ENCODE measurements at regions not wholly inside any gene's neighbourhood (a gene's known extent, or its start where the extent isn't known, plus 50 kb on each side); places are given as distances from the start of the nearest gene placed in this dataset.

GRCh38 chr10:2641028-2641427 is 426.3 kb upstream of the PFKP start:
- no peak for DNase-seq (ENCODE audit: extremely low spot score)
- POLR2A ChIA-PET = no interaction called here
- CTCF ChIA-PET = interaction anchor here (0.6 to 0.7 kb wide), 2 partner anchors 21 to 287 kb away, joined by 3 to 4 read pairs; no protein-coding TSS in a partner anchor
- TF ChIP-seq ZNF384 (IDR thresholded peaks at IDR 0.05) = no peak
- no peak for TF ChIP-seq PKNOX1 (IDR thresholded peaks at IDR 0.05)
- TF ChIP-seq CTBP1 (IDR thresholded peaks at IDR 0.05; ENCODE audit: borderline replicate concordance) = no peak
- TF ChIP-seq ARNT (IDR thresholded peaks at IDR 0.05) = no peak
- TF ChIP-seq NFRKB (IDR thresholded peaks at IDR 0.05) = no peak
- TF ChIP-seq LEF1 (IDR thresholded peaks at IDR 0.05; ENCODE audit: borderline replicate concordance) = no peak
- TF ChIP-seq SUZ12 (IDR thresholded peaks at IDR 0.05) = no peak
- no peak for TF ChIP-seq FOXA1 (IDR thresholded peaks at IDR 0.05)
- no peak for TF ChIP-seq FOXK2 (IDR thresholded peaks at IDR 0.05)
- no peak for TF ChIP-seq BHLHE40 (IDR thresholded peaks at IDR 0.05; ENCODE audit: borderline replicate concordance)
- TF ChIP-seq L3MBTL2 (conservative IDR thresholded peaks at IDR 0.05) = no peak
- TF ChIP-seq FOXM1 (IDR thresholded peaks at IDR 0.05; ENCODE audit: borderline replicate concordance) = no peak
- no peak for TF ChIP-seq SP1 (IDR thresholded peaks at IDR 0.05)
- no peak for TF ChIP-seq TARDBP (IDR thresholded peaks at IDR 0.05)
- TF ChIP-seq HDGF (IDR thresholded peaks at IDR 0.05; ENCODE audit: borderline replicate concordance) = no peak
- TF ChIP-seq ELF4 (IDR thresholded peaks at IDR 0.05) = no peak

- TF ChIP-seq ELF4 (IDR thresholded peaks at IDR 0.05) (no peak), CTBP1 (IDR thresholded peaks at IDR 0.05; ENCODE audit: borderline replicate concordance) (no peak), HDGF (IDR thresholded peaks at IDR 0.05; ENCODE audit: borderline replicate concordance) (no peak), SP1 (IDR thresholded peaks at IDR 0.05) (no peak), LEF1 (IDR thresholded peaks at IDR 0.05; ENCODE audit: borderline replicate concordance) (no peak), BHLHE40 (IDR thresholded peaks at IDR 0.05; ENCODE audit: borderline replicate concordance) (no peak), FOXA1 (IDR thresholded peaks at IDR 0.05) (no peak), TARDBP (IDR thresholded peaks at IDR 0.05) (no peak), SUZ12 (IDR thresholded peaks at IDR 0.05) (no peak), FOXK2 (IDR thresholded peaks at IDR 0.05) (no peak), L3MBTL2 (conservative IDR thresholded peaks at IDR 0.05) (no peak), NFRKB (IDR thresholded peaks at IDR 0.05) (no peak), ARNT (IDR thresholded peaks at IDR 0.05) (no peak), PKNOX1 (IDR thresholded peaks at IDR 0.05) (no peak)
- ChIA-PET POLR2A (no interaction called here), CTCF (no interaction called here)
- no peak for DNase-seq (ENCODE audit: extremely low spot score)
Observed at GRCh38 chr10:2633630-2634029, 433.7 kb upstream of the PFKP start.

DNA sequence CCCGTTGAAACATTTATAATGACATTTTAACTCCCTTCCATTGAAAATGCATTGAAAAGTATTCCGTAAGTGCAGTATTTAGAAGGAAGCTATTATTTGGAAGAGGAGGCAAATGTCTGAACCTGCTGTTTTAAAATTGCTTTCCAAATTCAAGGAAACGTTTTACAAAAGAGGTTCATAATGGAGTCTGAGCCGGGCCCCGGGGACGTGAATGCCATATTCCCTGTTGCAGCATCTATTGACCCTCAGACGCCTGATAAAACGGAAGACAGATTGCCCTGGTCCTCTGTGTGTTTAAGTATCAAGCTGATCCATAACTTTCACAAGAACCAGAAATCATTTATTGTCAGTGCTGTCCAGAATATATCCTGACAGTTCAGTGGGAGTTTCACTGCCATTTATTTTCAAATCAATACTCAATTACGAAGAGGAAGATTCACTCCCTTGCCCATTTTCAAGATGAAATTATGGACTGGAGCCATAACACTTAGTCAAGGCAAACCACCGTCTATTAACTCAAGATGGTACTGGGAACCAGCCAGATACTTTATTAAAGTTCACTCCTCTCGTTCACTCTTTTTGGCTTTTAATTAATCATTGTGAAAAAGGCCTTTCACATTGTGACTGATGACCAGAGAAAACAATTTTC is 435.7 kb upstream of the PFKP start:
- POLR2A ChIA-PET = no interaction called here
- CTCF ChIA-PET = no interaction called here
- DNase-seq (ENCODE audit: extremely low spot score) = no peak
- TF ChIP-seq NFRKB (IDR thresholded peaks at IDR 0.05) (no peak), LEF1 (IDR thresholded peaks at IDR 0.05; ENCODE audit: borderline replicate concordance) (no peak), SUZ12 (IDR thresholded peaks at IDR 0.05) (no peak), ZNF384 (IDR thresholded peaks at IDR 0.05) (no peak), PKNOX1 (IDR thresholded peaks at IDR 0.05) (no peak), FOXA1 (IDR thresholded peaks at IDR 0.05) (no peak), ARNT (IDR thresholded peaks at IDR 0.05) (no peak), CTBP1 (IDR thresholded peaks at IDR 0.05; ENCODE audit: borderline replicate concordance) (no peak), FOXK2 (IDR thresholded peaks at IDR 0.05) (no peak), BHLHE40 (IDR thresholded peaks at IDR 0.05; ENCODE audit: borderline replicate concordance) (no peak), ELF4 (IDR thresholded peaks at IDR 0.05) (no peak), L3MBTL2 (conservative IDR thresholded peaks at IDR 0.05) (no peak)

- no peak for DNase-seq (ENCODE audit: extremely low spot score)
- POLR2A ChIA-PET = no interaction called here
- CTCF ChIA-PET = interaction anchor here (1.2 kb wide), 1 partner anchor 9 kb away, joined by 3 read pairs; no protein-coding TSS in a partner anchor
- TF ChIP-seq FOXA1 (IDR thresholded peaks at IDR 0.05) = no peak
- no peak for TF ChIP-seq FOXM1 (IDR thresholded peaks at IDR 0.05; ENCODE audit: borderline replicate concordance)
- TF ChIP-seq HDGF (IDR thresholded peaks at IDR 0.05; ENCODE audit: borderline replicate concordance) = no peak
- no peak for TF ChIP-seq SUZ12 (IDR thresholded peaks at IDR 0.05)
- TF ChIP-seq CTBP1 (IDR thresholded peaks at IDR 0.05; ENCODE audit: borderline replicate concordance) = no peak
- no peak for TF ChIP-seq PKNOX1 (IDR thresholded peaks at IDR 0.05)
- TF ChIP-seq ZNF384 (IDR thresholded peaks at IDR 0.05) = no peak
- TF ChIP-seq BHLHE40 (IDR thresholded peaks at IDR 0.05; ENCODE audit: borderline replicate concordance) = no peak
- TF ChIP-seq TARDBP (IDR thresholded peaks at IDR 0.05) = no peak
- TF ChIP-seq NFRKB (IDR thresholded peaks at IDR 0.05) = no peak
- TF ChIP-seq LEF1 (IDR thresholded peaks at IDR 0.05; ENCODE audit: borderline replicate concordance) = no peak
- no peak for TF ChIP-seq L3MBTL2 (conservative IDR thresholded peaks at IDR 0.05)
- no peak for TF ChIP-seq FOXK2 (IDR thresholded peaks at IDR 0.05)
- no peak for TF ChIP-seq ARNT (IDR thresholded peaks at IDR 0.05)
- TF ChIP-seq SP1 (IDR thresholded peaks at IDR 0.05) = no peak
- TF ChIP-seq ELF4 (IDR thresholded peaks at IDR 0.05) = no peak
Observed at GRCh38 chr10:2628705-2629104, 438.6 kb upstream of the PFKP start.

- TF ChIP-seq SP1 (IDR thresholded peaks at IDR 0.05) (no peak), SUZ12 (IDR thresholded peaks at IDR 0.05) (no peak), LEF1 (IDR thresholded peaks at IDR 0.05; ENCODE audit: borderline replicate concordance) (no peak), BHLHE40 (IDR thresholded peaks at IDR 0.05; ENCODE audit: borderline replicate concordance) (no peak), ZNF384 (IDR thresholded peaks at IDR 0.05) (no peak), HDGF (IDR thresholded peaks at IDR 0.05; ENCODE audit: borderline replicate concordance) (no peak), TARDBP (IDR thresholded peaks at IDR 0.05) (no peak), CTBP1 (IDR thresholded peaks at IDR 0.05; ENCODE audit: borderline replicate concordance) (no peak), FOXK2 (IDR thresholded peaks at IDR 0.05) (no peak), ELF4 (IDR thresholded peaks at IDR 0.05) (no peak), FOXA1 (IDR thresholded peaks at IDR 0.05) (no peak), ARNT (IDR thresholded peaks at IDR 0.05) (no peak), NFRKB (IDR thresholded peaks at IDR 0.05) (no peak), PKNOX1 (IDR thresholded peaks at IDR 0.05) (no peak), L3MBTL2 (conservative IDR thresholded peaks at IDR 0.05) (no peak), FOXM1 (IDR thresholded peaks at IDR 0.05; ENCODE audit: borderline replicate concordance) (no peak)
- ChIA-PET POLR2A (no interaction called here), CTCF (no interaction called here)
- no peak for DNase-seq (ENCODE audit: extremely low spot score)
Observed at GRCh38 chr10:2627969-2628368, 439.4 kb upstream of the PFKP start.
